ENCODE measurements at regions not wholly inside any gene's neighbourhood (a gene's known extent, or its start where the extent isn't known, plus 50 kb on each side); places are given as distances from the start of the nearest gene placed in this dataset.

DNA sequence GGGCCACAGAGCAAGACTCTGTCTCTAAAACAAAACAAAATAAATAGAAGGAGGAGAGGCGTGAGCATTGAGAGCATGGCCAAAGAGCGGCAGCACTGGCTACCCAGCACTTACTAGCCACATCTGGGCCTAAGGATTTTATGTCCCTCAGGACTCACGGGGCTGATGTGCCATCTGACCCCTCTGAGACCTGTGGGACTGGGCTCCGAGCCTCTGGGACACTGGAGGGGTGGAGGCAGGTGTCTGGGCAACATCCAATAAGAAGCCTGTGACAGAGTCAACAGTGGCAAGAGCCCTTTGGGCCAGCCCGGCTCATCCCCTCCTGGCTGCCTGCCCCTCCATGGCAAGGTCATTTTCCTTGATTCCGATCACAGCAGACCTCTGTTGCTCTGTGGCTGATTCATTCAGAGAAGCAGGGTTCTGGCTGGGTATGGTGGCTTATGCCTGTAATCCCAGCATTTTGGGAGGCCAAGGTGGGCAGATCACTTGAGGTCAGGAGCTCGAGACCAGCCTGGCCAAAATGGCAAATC is 60.7 kb downstream of the RRM2 start:
- FAIRE-seq (no peak), DNase-seq (ENCODE audit: insufficient read length, low spot score) (no peak)

DNA sequence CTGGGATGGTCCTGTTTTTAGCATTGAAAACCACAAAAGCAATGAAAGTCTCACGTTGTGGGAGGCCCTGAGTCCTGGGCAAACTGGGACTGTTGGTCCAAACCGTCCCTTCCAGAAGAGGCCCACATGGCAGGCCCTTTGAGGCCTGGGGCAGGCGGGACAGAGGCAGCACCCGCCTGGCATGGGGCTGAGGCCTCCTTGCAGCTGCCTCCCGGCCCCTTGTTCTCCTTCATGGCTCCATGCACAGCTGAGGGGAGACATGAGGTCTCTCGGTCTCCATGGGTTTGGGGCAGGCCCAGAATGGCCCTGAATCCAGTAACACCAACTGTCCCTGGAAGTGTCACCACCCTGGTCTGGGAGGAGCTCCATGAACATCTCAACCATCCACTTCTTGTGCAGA is 61.9 kb downstream of the RRM2 start:
- DNase-seq (ENCODE audit: insufficient read length, low spot score) (no peak), FAIRE-seq (no peak)

DNA sequence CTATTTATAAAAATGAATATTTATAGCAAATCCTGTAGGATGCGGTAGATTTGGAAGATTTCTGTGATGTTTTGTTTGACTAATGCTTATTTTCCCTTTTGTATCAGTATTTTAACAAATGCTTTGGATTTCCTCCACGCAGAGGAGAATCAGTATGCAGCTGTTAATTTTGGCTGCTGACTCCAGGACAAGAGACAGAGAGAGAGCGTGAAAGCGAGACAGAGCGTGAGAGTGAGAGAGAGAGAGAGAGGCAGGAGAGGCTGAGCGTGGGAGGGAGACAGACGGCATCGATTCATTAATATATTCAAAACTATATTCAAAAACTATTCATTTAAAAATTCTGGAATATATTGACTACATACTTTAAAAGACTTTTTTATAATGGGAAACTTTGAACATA is 62.5 kb downstream of the RRM2 start:
- DNase-seq (ENCODE audit: insufficient read length, low spot score) (no peak), FAIRE-seq (no peak)

DNA sequence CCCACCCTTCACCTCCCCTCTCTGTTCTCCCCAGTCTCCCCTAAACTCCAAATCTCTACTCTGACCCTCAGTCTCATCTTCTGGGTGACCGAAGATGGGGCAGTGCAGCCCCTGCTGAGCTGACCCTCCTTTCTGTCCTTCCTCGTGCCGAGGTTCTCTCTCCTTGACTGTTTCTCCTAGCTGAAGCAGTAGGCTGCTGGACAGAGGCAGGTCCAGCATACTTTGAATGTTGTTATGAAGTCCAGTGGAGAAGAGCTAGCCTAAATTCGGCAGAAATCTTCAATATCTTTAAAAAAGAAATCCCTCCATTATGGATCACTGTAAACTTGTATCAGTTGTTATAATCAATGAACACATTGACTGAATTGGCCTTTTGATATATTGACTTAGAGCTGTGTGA is 63.2 kb downstream of the RRM2 start:
- DNase-seq (ENCODE audit: insufficient read length, low spot score): no peak
- FAIRE-seq: no peak

DNA sequence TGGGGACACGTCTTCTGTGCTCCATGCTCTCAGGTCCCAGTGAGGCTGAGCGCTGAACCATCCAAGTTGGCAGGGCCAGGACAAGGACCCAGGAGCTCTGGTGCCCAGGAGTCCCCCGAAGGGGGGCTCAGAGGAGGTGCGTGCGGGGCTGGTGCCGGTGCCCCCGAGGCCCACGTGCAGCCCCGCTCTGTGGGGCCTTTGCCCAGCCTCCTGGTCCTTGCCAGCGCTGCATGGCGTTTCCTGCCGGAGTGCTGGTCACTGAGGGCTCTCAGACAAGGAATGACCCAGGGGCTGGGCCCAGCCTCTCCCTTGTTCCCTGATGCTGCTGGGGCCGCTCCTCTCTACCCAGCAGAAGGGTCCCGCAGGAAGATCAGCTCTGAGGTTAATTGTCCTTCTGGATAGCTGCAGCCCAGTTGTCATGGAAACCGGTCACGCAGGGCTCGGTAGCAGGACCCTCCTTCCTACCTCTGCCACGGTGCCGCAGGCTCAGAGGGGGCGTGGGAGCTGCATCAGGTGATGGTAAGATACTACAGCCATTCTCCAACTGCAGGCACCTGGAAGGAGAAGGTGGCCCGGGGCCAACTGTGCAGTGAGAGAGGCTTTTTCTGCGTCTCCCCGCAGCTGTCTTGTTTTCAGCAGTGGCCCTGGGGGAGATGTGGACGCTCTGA is 64.5 kb downstream of the RRM2 start:
- DNase-seq (ENCODE audit: insufficient read length, low spot score) (no peak), FAIRE-seq (no peak)

- FAIRE-seq: no peak
- no peak for DNase-seq (ENCODE audit: insufficient read length, low spot score)
These were observed 65.1 kb downstream of the RRM2 start for GRCh38 chr2:10187661-10188060.

DNA sequence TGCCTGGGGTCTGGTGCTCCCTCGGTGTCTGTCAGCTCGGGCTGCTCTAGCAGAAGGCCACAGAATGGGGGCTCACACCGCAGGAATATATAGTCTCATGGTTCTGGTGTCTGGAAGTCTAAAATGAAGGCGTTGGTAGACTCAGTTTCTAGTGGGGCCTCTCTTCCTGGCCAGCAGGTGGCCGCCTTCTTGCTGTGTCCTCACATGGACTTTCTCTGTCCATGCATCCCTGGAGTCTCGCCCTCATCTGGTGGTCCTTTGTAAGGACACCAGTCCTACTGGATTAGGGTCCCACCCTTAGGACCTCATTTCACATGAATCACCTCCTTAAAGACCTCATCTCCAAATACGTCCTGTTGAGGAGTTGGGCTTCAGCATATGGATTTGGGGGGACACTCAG is 65.7 kb downstream of the RRM2 start:
- FAIRE-seq (no peak), DNase-seq (ENCODE audit: insufficient read length, low spot score) (no peak)

DNA sequence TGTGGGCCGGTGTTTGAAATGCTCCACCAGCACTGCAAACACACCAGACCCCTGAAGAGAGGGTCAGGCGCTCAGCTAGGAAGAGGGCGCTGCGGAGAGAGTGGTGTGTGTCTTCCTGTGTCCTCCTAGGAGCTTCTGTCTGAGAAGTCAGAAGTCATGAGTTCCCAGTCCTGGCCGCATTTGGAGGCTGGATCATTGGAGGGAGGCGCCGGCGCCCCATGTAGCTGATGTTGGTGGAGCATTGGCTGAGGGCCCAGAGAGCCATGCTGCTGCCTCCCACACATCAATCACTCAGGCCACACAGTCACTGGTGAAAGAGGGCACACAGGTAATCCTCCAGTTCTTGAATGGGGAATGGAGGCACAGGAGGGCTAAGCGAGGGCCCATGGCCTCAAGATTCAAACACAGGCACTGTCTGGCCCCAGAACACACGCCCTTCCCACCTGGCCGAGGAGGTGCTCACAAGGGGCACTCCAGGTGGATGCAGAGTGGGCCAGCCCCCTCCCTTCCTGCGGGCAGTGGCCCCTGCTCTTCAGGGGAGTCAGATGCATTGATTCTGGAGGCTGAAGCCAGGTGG is 66.3 kb downstream of the RRM2 start:
- FAIRE-seq (no peak), DNase-seq (ENCODE audit: insufficient read length, low spot score) (no peak)

- DNase-seq (ENCODE audit: insufficient read length, low spot score) (no peak), FAIRE-seq (peak; percentile 100)
These were observed 67.7 kb downstream of the RRM2 start for GRCh38 chr2:10190255-10190654.

DNA sequence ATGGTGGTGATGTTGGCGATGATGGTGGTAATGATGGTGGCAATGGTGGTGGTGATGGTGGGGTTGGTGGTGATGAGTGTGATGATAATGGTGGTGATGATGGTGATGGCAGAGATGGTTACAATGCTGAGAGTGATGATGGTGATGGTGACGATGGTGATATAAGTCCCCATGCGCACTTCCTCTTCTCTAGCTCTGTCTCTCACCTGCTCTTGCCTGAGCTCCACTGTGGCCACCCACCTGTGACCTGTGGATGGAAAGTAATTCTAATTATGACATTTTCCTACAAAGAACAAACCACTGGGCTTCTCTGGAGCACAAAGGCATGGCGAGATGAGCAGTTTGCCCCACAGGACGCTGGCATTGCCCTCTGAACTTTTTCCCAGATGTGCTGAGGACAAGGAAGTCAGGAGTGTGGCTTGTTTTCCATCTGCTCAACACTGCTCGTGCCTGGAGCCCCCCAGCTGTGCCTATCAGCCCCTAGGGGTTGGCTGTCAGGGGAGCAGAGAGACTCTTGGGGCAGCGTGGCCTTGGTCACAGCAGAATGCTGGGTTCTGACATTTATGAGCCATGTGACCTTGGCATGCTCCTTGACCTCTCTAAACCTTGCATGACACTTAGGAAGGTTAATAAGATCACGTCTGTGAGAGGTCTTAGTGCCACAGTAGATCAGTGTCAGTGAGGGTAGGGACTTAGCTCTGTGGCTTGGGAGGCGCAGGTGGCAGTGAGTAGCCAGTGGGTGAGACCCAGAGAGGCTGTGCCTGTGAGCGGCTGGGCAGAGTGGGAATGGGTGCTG is 68.4 kb downstream of the RRM2 start:
- FAIRE-seq (no peak), DNase-seq (ENCODE audit: insufficient read length, low spot score) (no peak)

GRCh38 chr2:10191554-10191953 is 69.0 kb downstream of the RRM2 start:
- FAIRE-seq (no peak), DNase-seq (ENCODE audit: insufficient read length, low spot score) (no peak)

DNA sequence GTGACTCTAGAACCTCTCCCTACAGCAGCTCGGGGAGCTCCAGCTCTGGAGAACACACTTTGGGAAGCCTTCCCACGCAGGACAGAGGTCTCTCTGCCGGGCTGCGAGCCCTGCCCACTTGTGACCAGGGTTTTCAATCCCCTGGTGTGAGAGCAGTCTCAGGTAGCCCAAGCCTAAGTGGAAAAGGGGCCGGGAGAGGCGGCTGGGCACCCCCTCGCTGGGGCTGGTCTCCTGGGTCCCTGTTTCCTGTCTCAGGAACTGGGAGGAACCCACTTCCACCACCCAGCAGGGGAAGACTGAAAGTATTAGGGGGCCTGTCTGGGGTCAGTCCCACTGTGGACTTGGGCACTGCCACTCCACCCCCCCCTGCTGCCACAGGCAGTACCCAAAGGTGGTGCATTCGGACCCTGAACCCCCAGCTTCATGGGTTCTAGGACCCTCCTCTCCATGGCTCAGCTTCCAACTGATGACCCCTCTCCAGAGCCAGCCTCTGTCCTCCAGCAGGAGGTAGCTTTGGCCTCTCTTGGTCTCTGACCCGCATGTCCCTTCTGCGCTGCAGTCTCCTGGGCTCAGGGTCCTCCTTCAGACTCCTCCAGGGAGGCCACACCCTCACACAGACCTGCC is 70.0 kb downstream of the RRM2 start:
- FAIRE-seq: no peak
- DNase-seq (ENCODE audit: insufficient read length, low spot score): no peak

- FAIRE-seq (no peak), DNase-seq (ENCODE audit: insufficient read length, low spot score) (no peak)
These were observed 70.8 kb downstream of the RRM2 start for GRCh38 chr2:10193276-10193795.

GRCh38 chr2:10193851-10194820 is 71.6 kb downstream of the RRM2 start:
- FAIRE-seq (no peak), DNase-seq (ENCODE audit: insufficient read length, low spot score) (no peak)

DNA sequence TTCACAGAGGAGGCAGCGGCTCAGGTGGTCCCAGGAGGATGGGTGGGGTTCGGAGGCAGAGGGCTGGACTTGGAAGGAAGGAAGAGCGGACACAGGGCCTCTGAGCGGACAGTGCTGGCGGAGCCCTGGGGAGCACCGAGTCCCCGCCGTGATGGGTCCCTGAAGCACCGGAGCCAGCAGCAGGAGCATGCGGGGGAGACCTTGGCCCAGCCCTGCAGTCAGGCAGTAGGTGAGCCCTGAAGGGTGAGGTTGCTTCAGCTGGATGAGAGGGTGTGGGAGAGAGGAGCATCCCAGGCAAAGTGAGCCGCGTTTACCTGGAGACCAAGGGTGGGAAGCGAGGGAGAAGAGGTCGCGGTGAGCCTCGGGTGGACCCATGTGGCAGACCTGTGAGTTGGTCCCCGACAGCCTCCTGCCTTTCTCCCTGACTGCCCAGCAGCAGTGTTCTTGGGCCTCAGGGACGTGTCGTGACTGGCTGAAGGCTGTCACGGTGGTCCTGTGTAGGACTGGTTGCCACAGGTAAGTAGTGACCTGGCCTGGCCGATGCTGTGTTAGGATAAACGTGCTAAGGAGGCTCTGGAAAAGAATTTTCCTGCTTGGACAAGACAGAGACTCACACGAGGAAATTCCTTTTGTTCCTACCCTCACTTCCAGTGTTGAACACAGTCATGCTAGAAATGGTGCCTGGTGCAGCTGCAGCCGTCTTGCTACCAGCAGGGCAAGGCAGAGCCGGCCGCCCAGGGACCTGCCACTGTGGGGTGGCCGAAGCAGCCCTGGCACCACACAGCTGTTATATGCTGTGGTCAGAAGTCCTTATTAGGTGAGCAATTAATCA is 73.0 kb downstream of the RRM2 start:
- FAIRE-seq (no peak), DNase-seq (ENCODE audit: insufficient read length, low spot score) (no peak)

DNA sequence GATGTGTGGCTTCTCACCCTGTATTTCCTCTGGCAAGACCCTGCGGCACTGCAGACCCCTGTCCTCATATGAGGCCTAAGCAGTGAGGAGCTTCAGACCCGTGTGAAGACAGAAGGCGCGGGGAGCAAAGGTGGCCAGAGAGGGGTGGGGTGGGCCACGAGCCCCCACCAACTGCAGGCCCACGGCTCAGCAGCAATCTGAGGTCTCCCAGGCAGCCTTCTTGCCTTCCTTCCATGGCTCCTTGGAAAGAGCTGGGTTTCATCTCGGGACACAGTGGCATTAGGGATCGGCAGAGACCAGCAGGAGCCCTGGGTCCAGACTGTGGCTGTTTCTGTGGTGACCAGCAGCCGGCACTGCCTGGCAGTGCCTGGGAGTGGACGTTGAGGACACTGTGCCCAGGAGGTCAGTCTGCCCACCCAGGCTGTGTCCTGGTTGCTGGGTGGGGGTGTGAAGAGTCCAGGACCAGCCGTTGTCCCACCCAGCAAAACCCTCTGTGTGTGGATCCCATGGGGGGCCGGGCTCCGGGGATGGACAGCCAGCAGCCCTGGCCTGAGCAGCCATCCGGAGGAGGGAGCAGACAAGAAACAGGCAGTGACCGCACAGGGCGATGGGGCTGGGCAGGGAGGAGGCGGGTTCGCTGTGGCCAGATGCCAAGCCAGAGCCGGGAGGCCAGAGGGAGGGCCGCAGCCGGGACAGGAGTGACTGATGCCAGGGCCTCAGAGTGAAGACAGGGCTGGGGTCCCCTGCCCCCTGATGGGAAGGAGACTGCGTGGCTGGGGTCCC is 73.8 kb downstream of the RRM2 start:
- FAIRE-seq: no peak

GRCh38 chr2:10196948-10197696 is 74.6 kb downstream of the RRM2 start:
- FAIRE-seq (no peak), DNase-seq (ENCODE audit: insufficient read length, low spot score) (no peak)

More for the DNA sequence above, 73.8 kb downstream of the RRM2 start:
- no peak for DNase-seq (ENCODE audit: insufficient read length, low spot score)

DNA sequence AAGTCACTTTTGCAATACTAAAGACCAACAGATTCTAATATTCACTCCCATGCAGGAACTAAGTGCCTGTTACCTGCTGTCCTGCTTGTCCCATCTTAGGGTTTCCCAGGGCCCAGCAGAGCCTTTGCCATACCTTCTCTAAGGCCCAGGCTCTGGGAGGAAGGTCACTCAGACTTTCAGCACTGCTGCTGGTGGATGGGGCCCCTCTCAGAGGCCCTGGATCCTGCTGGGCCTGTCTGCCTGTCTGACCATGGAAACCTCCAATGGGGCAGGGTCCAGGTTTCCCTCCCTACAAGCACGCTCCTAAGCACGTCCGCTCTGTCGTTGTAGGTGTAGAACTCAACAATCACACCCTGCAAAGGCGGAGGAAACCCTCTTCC is 75.1 kb downstream of the RRM2 start:
- DNase-seq (ENCODE audit: insufficient read length, low spot score) (no peak), FAIRE-seq (no peak)
